ENCODE measurements at regions not wholly inside any gene's neighbourhood (a gene's known extent, or its start where the extent isn't known, plus 50 kb on each side); places are given as distances from the start of the nearest gene placed in this dataset.

- no peak for TF ChIP-seq CTCF (IDR thresholded peaks at IDR 0.05; ENCODE audit: control insufficient read depth, insufficient read depth, low read depth, low read length, missing control alignments)
- H3K4me3 ChIP-seq (ENCODE audit: control insufficient read depth, low read depth, low read length), result no peak overlapping the region
- no peak for DNase-seq (ENCODE audit: low read depth)
These were observed 587.5 kb downstream of the MAFB start for GRCh38 chr20:40101560-40101959.

- TF ChIP-seq CTCF (IDR thresholded peaks at IDR 0.05; ENCODE audit: control insufficient read depth, insufficient read depth, low read depth, low read length, missing control alignments), result no peak
- no peak for DNase-seq (ENCODE audit: low read depth)
- no peak overlapping the region for H3K4me3 ChIP-seq (ENCODE audit: control insufficient read depth, low read depth, low read length)
These were observed 588.8 kb downstream of the MAFB start for GRCh38 chr20:40100261-40100660.

- no peak for TF ChIP-seq CTCF (IDR thresholded peaks at IDR 0.05; ENCODE audit: control insufficient read depth, insufficient read depth, low read depth, low read length, missing control alignments)
- no peak for DNase-seq (ENCODE audit: low read depth)
- no peak overlapping the region for H3K4me3 ChIP-seq (ENCODE audit: control insufficient read depth, low read depth, low read length)
These were observed 598.8 kb downstream of the MAFB start for GRCh38 chr20:40090236-40090635.

GRCh38 chr20:40087496-40087895 is 601.5 kb downstream of the MAFB start:
- TF ChIP-seq CTCF (IDR thresholded peaks at IDR 0.05; ENCODE audit: control insufficient read depth, insufficient read depth, low read depth, low read length, missing control alignments), result no peak
- DNase-seq (ENCODE audit: low read depth), result no peak

GRCh38 chr20:40085513-40085912 is 603.5 kb downstream of the MAFB start:
- no peak for TF ChIP-seq CTCF (IDR thresholded peaks at IDR 0.05; ENCODE audit: control insufficient read depth, insufficient read depth, low read depth, low read length, missing control alignments)
- no peak overlapping the region for H3K4me3 ChIP-seq (ENCODE audit: control insufficient read depth, low read depth, low read length)
- no peak for DNase-seq (ENCODE audit: low read depth)

More at GRCh38 chr20:40087496-40087895, 601.5 kb downstream of the MAFB start:
- no peak overlapping the region for H3K4me3 ChIP-seq (ENCODE audit: control insufficient read depth, low read depth, low read length)

DNA sequence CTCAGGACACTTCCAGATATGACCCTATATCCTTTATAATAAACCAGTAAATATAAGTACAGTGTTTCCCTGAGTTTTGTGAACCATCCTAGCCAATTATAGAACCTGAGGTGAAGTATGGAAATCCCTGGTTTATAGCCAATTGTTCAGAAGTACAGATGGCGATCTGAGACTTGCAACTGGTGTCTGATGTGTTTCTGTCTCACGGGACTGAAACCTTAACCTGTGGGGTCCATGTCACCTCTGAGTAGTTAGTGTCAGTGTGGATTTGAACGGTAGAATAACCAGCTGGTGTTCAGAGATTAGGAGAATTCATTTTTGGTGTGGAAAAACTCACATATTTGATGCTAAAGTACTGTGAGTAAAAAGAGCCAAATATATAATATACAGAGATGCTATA is 606.6 kb downstream of the MAFB start:
- no peak for TF ChIP-seq CTCF (IDR thresholded peaks at IDR 0.05; ENCODE audit: control insufficient read depth, insufficient read depth, low read depth, low read length, missing control alignments)
- no peak overlapping the region for H3K4me3 ChIP-seq (ENCODE audit: control insufficient read depth, low read depth, low read length)
- DNase-seq (ENCODE audit: low read depth), result no peak

- no peak for TF ChIP-seq CTCF (IDR thresholded peaks at IDR 0.05; ENCODE audit: control insufficient read depth, insufficient read depth, low read depth, low read length, missing control alignments)
- H3K4me3 ChIP-seq (ENCODE audit: control insufficient read depth, low read depth, low read length), result no peak overlapping the region
- DNase-seq (ENCODE audit: low read depth), result no peak
These were observed 607.4 kb downstream of the MAFB start for GRCh38 chr20:40081653-40082052.
